CMK (cell line): ENCODE measurements at regions not wholly inside any gene's neighbourhood (a gene's known extent, or its start where the extent isn't known, plus 50 kb on each side); places are given as distances from the start of the nearest gene placed in this dataset.
"Not testable (repeated sequence)": the region's sequence is repeated elsewhere in the genome, so short reads cannot be mapped to it uniquely, and the experiment has no call there.

Experiments used
- DNase-seq: peaks from one replicate; pipeline ENCODE4 v3.0.0-alpha.2; 2010; ENCODE audit warnings: low read depth

DNA sequence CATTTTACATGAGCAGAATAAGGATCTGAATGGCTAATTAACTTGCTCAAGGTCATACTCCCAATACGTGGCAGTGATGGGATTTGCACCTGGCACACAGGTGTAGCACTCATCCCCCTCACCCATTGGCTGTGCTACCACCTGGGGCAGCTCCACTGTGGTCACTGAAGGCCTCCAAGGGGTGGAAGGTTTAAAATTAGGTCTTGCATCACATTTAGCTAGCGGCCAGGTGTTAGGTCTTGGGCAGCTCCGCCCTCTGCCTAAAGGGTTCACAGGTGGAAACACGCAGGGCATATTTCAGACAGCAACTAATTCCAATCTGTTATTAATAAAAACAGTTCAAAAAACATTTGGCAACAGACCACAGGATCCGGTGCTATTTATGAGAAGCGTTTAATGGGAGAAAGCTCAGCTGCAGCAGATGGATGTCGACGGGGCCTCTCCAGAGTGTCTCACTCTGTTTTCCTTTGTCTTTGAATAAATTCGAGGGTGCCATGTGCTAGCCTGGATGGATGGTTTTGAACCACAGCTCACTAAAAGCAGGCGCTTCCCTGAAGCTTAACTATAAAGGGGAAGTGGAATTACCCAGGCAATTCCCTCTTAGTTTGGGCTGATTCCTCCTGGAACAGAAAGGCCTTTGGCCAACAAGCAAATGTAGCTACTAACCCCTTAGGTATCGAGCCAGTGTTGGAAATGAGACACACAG, 1017.6 kb downstream of the TYW1 start:
- DNase-seq = no peak

GRCh38 chr7:68015122-68015977, 1018.7 kb downstream of the TYW1 start:
- DNase-seq = no peak

DNA sequence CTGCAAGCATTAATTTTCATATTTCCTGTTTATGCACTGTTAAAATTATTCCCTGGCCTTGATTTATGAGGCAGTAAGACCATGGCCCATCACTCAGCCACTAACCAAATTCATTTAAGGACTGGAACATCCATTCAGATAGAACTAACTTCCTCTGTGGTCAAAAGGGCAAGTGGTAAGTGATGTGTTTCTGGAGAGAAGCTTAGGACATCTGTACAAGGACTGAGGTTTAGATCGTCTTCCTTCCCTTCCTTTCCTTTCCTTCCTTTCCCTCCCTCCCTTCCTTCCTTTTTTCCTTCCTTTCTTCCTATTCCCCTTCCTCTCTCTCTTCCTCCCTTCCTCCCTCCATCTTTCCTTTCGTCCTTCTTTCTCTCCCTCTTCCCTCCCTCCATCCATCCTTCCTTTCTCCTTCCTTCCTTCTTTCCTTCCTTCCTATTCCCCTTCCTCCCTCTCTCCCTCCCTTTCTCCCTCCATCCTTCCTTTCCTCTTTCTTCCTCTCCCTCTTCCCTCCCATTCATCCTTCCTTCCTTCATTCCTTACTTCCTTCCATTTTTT, 1019.4 kb downstream of the TYW1 start:
- DNase-seq = no peak

- no peak for DNase-seq
Observed at GRCh38 chr7:68020102-68020501, 1023.5 kb downstream of the TYW1 start.

GRCh38 chr7:68025369-68025768, 1028.7 kb downstream of the TYW1 start:
- no peak for DNase-seq

- DNase-seq = no peak
Observed at GRCh38 chr7:68030530-68030929, 1033.9 kb downstream of the TYW1 start.

DNA sequence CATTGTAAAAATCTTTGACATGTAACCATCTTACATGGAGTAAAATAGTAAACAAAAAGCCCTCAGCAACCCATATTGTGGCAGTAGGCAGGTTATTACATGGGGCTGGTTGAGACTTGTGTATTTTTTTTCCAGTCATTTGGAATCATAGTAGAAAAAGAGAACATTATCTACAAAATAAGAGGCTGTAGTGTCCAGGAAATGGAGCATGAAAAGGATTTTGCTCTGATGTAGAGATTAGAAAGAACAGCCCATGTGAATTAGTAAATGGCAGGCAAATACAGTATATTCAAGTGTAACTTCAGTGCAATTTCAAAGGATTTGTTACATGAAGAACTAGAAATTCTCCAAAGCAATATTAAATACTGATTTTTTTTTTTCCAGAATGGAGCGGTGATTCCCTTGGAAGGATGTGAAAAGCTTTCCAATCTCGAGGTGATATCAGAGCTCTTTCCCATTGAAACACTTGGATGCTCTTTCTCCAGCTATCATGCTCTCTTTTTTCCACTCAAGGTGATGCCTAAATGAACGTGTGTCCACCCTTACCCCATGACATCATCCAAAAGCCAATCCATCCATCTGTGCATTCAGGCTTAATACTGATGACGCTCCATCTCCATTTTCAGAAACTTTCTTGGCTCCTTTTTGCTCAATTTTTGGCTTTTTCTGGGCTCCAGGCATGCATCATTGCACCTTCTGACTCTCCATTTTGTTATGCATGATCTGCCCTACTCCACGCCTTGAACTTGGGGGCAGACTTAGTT, 1034.7 kb downstream of the TYW1 start:
- DNase-seq = no peak

- DNase-seq = no peak
Observed at GRCh38 chr7:68038621-68039314, 1042.1 kb downstream of the TYW1 start.

DNA sequence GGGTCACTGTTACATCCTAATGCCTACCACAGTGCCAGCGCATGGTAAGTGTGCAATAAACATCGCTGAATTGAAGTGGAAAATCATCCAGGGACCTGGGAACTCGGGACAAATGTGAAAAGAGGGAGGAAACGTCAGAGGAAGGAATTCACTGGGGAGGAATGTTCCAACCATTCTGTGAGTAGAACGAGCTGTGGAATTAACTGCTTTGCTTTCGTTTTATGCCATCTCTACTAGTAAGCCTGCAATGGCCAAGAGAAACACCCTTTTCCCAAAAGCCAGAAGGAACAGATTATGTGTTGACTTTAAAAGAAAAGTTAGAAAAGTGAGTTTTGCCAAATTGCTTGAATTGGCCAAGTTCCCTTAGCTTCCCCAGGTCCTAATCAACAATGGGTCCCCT, 1044.9 kb downstream of the TYW1 start:
- no peak for DNase-seq

GRCh38 chr7:68043546-68043945, 1046.9 kb downstream of the TYW1 start:
- DNase-seq = no peak

GRCh38 chr7:68050627-68051026, 1054.0 kb downstream of the TYW1 start:
- DNase-seq = no peak

DNA sequence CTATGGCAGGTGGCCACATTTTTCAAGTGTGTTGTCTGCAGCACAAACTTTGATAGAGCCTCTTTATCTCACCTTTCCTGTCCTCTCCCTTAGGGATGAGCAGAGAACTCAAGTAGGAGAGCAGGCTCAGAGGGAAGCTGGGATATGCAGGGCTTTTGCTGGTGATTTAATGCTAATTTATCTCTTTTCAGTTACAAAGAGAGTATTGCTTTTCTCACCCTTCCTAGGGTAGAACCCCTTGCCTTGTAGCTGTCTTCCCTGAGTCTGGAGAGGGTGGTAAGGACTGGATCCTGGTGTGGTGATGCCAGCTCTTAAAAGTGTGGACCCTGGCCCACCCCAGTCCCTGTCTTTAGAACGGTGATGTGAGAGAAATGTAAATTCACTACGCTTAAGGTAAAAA, 1061.4 kb downstream of the TYW1 start:
- no peak for DNase-seq

DNA sequence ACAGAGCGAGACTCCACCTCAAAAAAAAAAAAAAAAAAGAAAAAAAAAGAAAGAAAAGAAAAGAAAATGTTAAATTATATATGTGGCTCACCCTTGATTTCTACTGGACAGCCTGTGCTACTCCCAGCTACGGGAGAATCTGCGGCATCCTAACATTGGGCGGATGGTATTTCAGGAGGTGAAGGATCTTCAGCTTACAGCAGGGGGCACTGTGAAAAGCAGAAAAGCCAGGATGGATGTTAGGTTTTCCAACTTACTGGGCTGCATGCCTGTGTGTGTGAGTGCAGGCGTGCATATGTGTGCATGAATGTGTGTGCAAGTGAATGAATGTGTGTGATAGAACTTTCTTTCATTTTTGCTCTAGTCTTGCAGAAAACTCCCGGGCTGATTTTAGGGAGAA, 1066.5 kb downstream of the TYW1 start:
- no peak for DNase-seq

GRCh38 chr7:68065581-68065980, 1068.9 kb downstream of the TYW1 start:
- no peak for DNase-seq

DNA sequence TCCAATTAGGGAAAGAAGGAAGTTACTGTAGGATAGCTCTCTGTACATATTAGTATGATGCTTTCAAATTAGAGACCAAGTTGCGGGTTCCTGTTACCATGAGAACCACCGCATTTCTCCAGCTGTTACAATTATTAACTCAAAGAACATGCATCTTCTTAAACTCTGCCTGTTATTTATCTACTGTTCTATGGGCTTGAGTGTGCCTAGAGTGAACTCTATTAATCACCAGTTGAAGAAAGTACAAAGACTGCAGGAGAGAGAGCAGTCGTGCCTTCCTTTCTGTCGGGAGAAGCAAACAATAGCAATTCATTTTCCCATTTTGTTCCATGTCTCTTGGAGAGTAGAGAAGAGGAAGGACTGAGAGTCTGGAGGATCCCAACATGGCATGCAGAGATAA, 1071.2 kb downstream of the TYW1 start:
- DNase-seq = no peak

DNA sequence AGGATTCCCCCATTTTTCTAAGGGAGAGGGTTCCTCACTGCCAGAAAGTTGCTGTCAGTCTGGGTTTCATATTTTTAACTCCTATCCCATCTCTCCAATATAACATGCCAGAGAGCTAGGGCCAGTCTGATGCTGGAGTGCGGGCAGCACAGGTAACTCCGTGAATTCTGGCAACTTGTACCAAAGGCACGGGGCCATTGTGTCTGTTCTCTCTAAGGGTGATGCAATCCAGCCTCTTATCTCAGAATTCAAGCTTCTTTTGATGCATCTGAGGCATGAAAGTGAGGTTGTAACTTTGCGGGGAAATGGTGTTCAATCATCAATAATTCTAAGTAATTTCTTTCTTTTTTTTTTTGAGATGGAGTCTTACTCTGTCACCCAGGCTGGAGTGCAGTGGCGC, 1074.4 kb downstream of the TYW1 start:
- no peak for DNase-seq

DNA sequence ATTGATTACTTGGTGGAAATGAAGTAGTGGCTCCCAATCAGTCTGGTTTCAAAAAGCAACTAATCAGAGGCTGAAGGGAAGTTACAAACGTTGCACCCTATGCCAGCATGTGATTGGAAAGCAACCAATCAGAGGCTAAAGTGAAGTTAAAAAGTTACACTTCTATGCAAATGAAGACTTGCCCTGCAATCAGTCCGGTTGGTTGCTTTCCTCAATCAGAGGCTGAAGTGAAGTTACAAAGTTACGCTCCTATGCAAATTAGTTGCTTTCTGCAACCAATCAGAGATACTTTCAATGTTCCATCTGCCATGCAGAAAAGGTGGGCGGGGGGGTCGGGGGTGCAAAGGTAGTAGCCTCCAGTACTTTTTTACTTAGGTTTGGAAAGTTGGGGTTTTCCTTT, 1077.1 kb downstream of the TYW1 start:
- no peak for DNase-seq

GRCh38 chr7:68074242-68074641, 1077.6 kb downstream of the TYW1 start:
- DNase-seq = no peak

- no peak for DNase-seq
Observed at GRCh38 chr7:68078157-68078710, 1081.6 kb downstream of the TYW1 start.

DNA sequence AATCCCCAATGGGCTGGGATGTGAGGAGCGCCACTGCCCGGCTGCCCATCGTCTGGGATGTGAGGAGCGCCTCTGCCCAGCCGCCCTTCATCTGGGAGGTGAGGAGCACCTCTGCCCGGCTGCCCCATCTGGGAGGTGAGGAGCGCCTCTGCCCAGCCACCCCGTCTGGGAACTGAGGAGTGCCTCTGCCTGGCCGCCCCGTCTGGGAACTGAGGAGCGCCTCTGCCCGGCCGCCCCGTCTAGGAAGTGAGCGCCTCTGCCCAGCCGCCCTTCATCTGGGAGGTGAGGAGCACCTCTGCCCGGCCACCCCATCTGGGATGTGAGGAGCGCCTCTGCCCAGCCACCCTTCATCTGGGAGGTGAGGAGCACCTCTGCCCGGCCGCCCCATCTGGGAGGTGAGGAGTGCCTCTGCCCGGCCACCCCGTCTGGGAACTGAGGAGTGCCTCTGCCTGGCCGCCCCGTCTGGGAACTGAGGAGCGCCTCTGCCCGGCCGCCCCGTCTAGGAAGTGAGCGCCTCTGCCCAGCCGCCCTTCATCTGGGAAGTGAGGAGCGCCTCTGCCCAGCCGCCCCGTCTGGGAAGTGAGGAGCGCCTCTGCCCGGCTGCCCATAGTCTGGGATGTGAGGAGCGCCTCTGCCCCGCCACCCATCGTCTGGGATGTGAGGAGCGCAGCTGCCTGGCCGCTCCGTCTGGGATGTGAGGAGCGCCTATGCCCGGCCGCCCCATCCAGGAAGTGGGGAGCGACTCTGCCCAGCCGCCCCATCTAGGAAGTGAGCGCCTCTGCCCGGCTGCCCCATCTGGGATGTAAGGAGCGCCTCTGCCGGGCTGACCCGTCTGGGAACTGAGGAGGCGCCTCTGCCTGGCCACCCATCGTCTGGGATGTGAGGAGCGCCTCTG, 1085.7 kb downstream of the TYW1 start:
- not testable (repeated sequence) for DNase-seq
